Keratinocyte (primary cell): ENCODE measurements at regions not wholly inside any gene's neighbourhood (a gene's known extent, or its start where the extent isn't known, plus 50 kb on each side); places are given as distances from the start of the nearest gene placed in this dataset.

Experiments used
- DNase-seq: peaks from one replicate; pipeline ENCODE4 v3.0.0-alpha.2; 2011; ENCODE audit warnings: low read depth, missing footprints, low spot score
- FAIRE-seq: peaks from 2 replicates; lab custom pipeline; 2011; peaks lifted over from hg19 to GRCh38; lab: Jason Lieb, UNC
- H2AFZ ChIP-seq: 2 replicates; pipeline ENCODE4 v1.6.0; 2012; ENCODE audit warnings: low read length, control low read depth, inconsistent platforms; ENCODE audit not compliant: control insufficient read depth
- H3K27ac ChIP-seq: 2 replicates; pipeline ENCODE4 v1.5.1; 2011; ENCODE audit warnings: low read length; ENCODE audit not compliant: control insufficient read depth, insufficient read depth
- H3K27me3 ChIP-seq: 3 replicates; pipeline ENCODE4 v1.6.0; 2011; ENCODE audit warnings: low read length; ENCODE audit not compliant: control insufficient read depth, insufficient read depth; ENCODE audit errors: extremely low read depth
- H3K36me3 ChIP-seq, 2 experiments: 2 replicates in 1 of 2; 3 replicates in 1 of 2; pipeline ENCODE4 v1.5.1; 2011; ENCODE audit warnings: low read length in 2 of 2, mild to moderate bottlenecking in 1 of 2; ENCODE audit not compliant: control insufficient read depth in 2 of 2, insufficient read depth in 2 of 2; ENCODE audit errors: extremely low read depth in 1 of 2
- H3K4me1 ChIP-seq: 3 replicates; pipeline ENCODE4 v1.5.1; 2011; ENCODE audit warnings: low read length; ENCODE audit not compliant: control insufficient read depth, insufficient read depth; ENCODE audit errors: extremely low read depth
- H3K4me2 ChIP-seq: 3 replicates; pipeline ENCODE4 v1.6.0; 2011; ENCODE audit warnings: low read depth, low read length; ENCODE audit not compliant: control insufficient read depth, insufficient read depth; ENCODE audit errors: extremely low read depth
- H3K4me3 ChIP-seq, 3 experiments: fragments of 200-600 bp in 1 of 3; sonication (generic) in 1 of 3; 2 replicates in 2 of 3; 3 replicates in 1 of 3; pipeline ENCODE4 v1.5.1; 2011 to 2016; ENCODE audit warnings: low read length in 3 of 3, mild to moderate bottlenecking in 3 of 3, control low read depth in 2 of 3, inconsistent platforms in 1 of 3, low read depth in 1 of 3, mixed read lengths in 1 of 3, mixed run types in 1 of 3, moderate library complexity in 1 of 3; ENCODE audit not compliant: control insufficient read depth in 2 of 3, insufficient read depth in 2 of 3; ENCODE audit errors: extremely low read depth in 1 of 3
- H3K79me2 ChIP-seq: 2 replicates; pipeline ENCODE4 v1.6.0; 2012; ENCODE audit warnings: low read length; ENCODE audit not compliant: control insufficient read depth, insufficient read depth
- H3K9ac ChIP-seq: 3 replicates; pipeline ENCODE4 v1.6.0; 2011; ENCODE audit warnings: low read length; ENCODE audit not compliant: control insufficient read depth, insufficient read depth; ENCODE audit errors: extremely low read depth
- H3K9me1 ChIP-seq: 3 replicates; pipeline ENCODE4 v1.6.0; 2011; ENCODE audit warnings: low read length; ENCODE audit not compliant: control insufficient read depth, insufficient read depth; ENCODE audit errors: extremely low read depth
- H3K9me3 ChIP-seq: 2 replicates; pipeline ENCODE4 v1.5.1; 2012; ENCODE audit warnings: low read depth, low read length; ENCODE audit not compliant: control insufficient read depth
- H4K20me1 ChIP-seq: 3 replicates; pipeline ENCODE4 v1.6.0; 2011; ENCODE audit warnings: low read length; ENCODE audit not compliant: control insufficient read depth, insufficient read depth; ENCODE audit errors: extremely low read depth
- CTCF ChIP-seq, 3 experiments: IDR thresholded peaks in 1 of 3; conservative IDR thresholded peaks in 1 of 3; optimal IDR thresholded peaks in 1 of 3; 2 replicates in 2 of 3; 3 replicates in 1 of 3; pipeline versions ENCODE3 to v1.5.1; 2011; ENCODE audit warnings: low read length in 3 of 3, mild to moderate bottlenecking in 3 of 3, moderate library complexity in 2 of 3, control low read depth in 1 of 3, inconsistent platforms in 1 of 3; ENCODE audit not compliant: insufficient read depth in 2 of 3; ENCODE audit errors: extremely low read depth in 1 of 3
- EZH2 ChIP-seq: IDR thresholded peaks from one replicate; pipeline ENCODE4 v1.6.1; 2012; ENCODE audit warnings: inconsistent platforms, mild to moderate bottlenecking, low read length, moderate library complexity
- dilution Hi-C: fragments of 300-500 bp; cut with MboI; formaldehyde crosslinking; loops from one replicate; pipeline ENCODE4 v1.7.0; 2020; ENCODE audit warnings: low sequenced_read_pairs; ENCODE audit not compliant: extremely low pct_ligation_motif_present

GRCh38 chr13:29684441-29684840, 89.0 kb upstream of the SLC7A1 start:
- H3K27me3 ChIP-seq, result no peaks in the 10 kb centered on the region
- FAIRE-seq (peak; percentile 61), DNase-seq (no peak)
- no peak overlapping the region for H3K9ac ChIP-seq
- H3K4me3 ChIP-seq, result no peak overlapping the region
- dilution Hi-C loops, result no loop called here
- no peaks in the 10 kb centered on the region for H3K9me3 ChIP-seq
- H3K4me2 ChIP-seq, result no peak overlapping the region
- no peaks in the 10 kb centered on the region for H3K36me3 ChIP-seq
- peak overlapping the region; percentile 19 for H2AFZ ChIP-seq
- no peaks in the 10 kb centered on the region for H4K20me1 ChIP-seq
- H3K79me2 ChIP-seq, result no peaks in the 10 kb centered on the region
- TF ChIP-seq CTCF (optimal IDR thresholded peaks at IDR 0.05 in 1 of 3, IDR thresholded peaks at IDR 0.05 in 1 of 3, conservative IDR thresholded peaks at IDR 0.05 in 1 of 3; ENCODE audit: extremely low read depth in 1 of 3, insufficient read depth in 2 of 3, low read length in 3 of 3) (no peak), EZH2 (no peak)
- H3K27ac ChIP-seq, result no peak overlapping the region
- H3K4me1 ChIP-seq, result peaks cover 18% of the 10 kb centered on the region
- H3K9me1 ChIP-seq, result no peaks in the 10 kb centered on the region

GRCh38 chr13:29683041-29683440, 87.6 kb upstream of the SLC7A1 start:
- Histone ChIP-seq H3K36me3 (no peaks in the 10 kb centered on the region), H4K20me1 (no peaks in the 10 kb centered on the region), H3K9ac (no peak overlapping the region), H3K4me1 (peaks cover 22% of the 10 kb centered on the region), H3K4me2 (no peak overlapping the region), H3K27ac (no peak overlapping the region), H2AFZ (no peak overlapping the region), H3K27me3 (no peaks in the 10 kb centered on the region), H3K9me1 (no peaks in the 10 kb centered on the region), H3K9me3 (no peaks in the 10 kb centered on the region), H3K4me3 (no peak overlapping the region), H3K79me2 (no peaks in the 10 kb centered on the region)
- TF ChIP-seq CTCF (optimal IDR thresholded peaks at IDR 0.05 in 1 of 3, IDR thresholded peaks at IDR 0.05 in 1 of 3, conservative IDR thresholded peaks at IDR 0.05 in 1 of 3; ENCODE audit: extremely low read depth in 1 of 3, insufficient read depth in 2 of 3, low read length in 3 of 3), result no peak
- FAIRE-seq (no peak), DNase-seq (no peak)
- dilution Hi-C loops, result no loop called here
